Kidney (tissue), 13 donors: ENCODE measurements at regions not wholly inside any gene's neighbourhood (a gene's known extent, or its start where the extent isn't known, plus 50 kb on each side); places are given as distances from the start of the nearest gene placed in this dataset.

Experiments used
- DNase-seq, 5 donors: peaks; one replicate each; pipeline ENCODE4 v3.0.0-alpha.2; 2013 to 2020
- FAIRE-seq: peaks from 2 replicates; lab custom pipeline; 2012; peaks lifted over from hg19 to GRCh38; lab: Jason Lieb, UNC
- H3K27ac ChIP-seq, 2 donors: one replicate each; pipeline ENCODE4 v1.7.0; 2013; ENCODE audit warnings: low read depth in 2 of 2, low read length in 2 of 2, inconsistent platforms in 1 of 2
- H3K27me3 ChIP-seq: one replicate; pipeline ENCODE4 v1.7.1; 2013; ENCODE audit warnings: low read length, inconsistent platforms; ENCODE audit not compliant: control insufficient read depth, insufficient read depth
- H3K36me3 ChIP-seq, 3 donors: one replicate each; pipeline versions ENCODE4 v1.7.0 to v1.7.1; 2013; ENCODE audit warnings: low read length in 3 of 3, control low read depth in 1 of 3, inconsistent platforms in 1 of 3; ENCODE audit not compliant: insufficient read depth in 3 of 3, control insufficient read depth in 2 of 3
- H3K4me1 ChIP-seq, 3 donors: one replicate each; pipeline versions ENCODE4 v1.7.0 to v1.7.1; 2013; ENCODE audit warnings: low read length in 3 of 3, inconsistent platforms in 1 of 3, low read depth in 1 of 3; ENCODE audit not compliant: control insufficient read depth in 2 of 3, insufficient read depth in 2 of 3
- H3K4me3 ChIP-seq, 3 donors: one replicate each; pipeline versions ENCODE4 v1.7.0 to v1.8.1; 2013; ENCODE audit warnings: low read length in 3 of 3, control low read depth in 1 of 3, inconsistent platforms in 1 of 3
- H3K9ac ChIP-seq, 3 donors: one replicate each; pipeline versions ENCODE4 v1.7.0 to v1.7.1; 2013; ENCODE audit warnings: low read length in 3 of 3, control low read depth in 1 of 3, inconsistent platforms in 1 of 3
- H3K9me3 ChIP-seq, 3 donors: one replicate each; pipeline versions ENCODE4 v1.7.0 to v1.7.1; 2013; ENCODE audit warnings: low read length in 3 of 3, control low read depth in 1 of 3, inconsistent platforms in 1 of 3; ENCODE audit not compliant: control insufficient read depth in 2 of 3, insufficient read depth in 1 of 3
- CTCF ChIP-seq: IDR thresholded peaks from 3 replicates; pipeline ENCODE4 v1.5.1; 2012; ENCODE audit warnings: mild to moderate bottlenecking, moderate library complexity, borderline replicate concordance; ENCODE audit not compliant: insufficient read depth; ENCODE audit errors: extremely low read depth
- intact Hi-C: fragments of 100-400 bp; cut with DNase I; formaldehyde crosslinking; loops from one replicate; pipeline ENCODE4 v1.11.1; 2022
- donor health status: control.
- donor health status: control.
- donor health status: control.
- donor health status: control.
- donor health status: control.
- donor health status: DM: yes; HTN: yes; CAD: no.
- donor health status: Normal renal cell carcinoma (clear cell type).

- TF ChIP-seq CTCF = no peak
- DNase-seq (peak in 2 of 5 donors; percentile 41 to 64), FAIRE-seq (no peak)
- no peaks in the 10 kb centered on the region for H3K27me3 ChIP-seq
- H3K4me1 ChIP-seq = no peaks in the 10 kb centered on the region
- intact Hi-C loops = no loop called here
- H3K4me3 ChIP-seq = no peak overlapping the region
- H3K27ac ChIP-seq = no peak overlapping the region
- no peak overlapping the region for H3K9ac ChIP-seq
- no peaks in the 10 kb centered on the region for H3K36me3 ChIP-seq
- no peaks in the 10 kb centered on the region for H3K9me3 ChIP-seq
Observed at GRCh38 chr2:16318474-16319195, 347.0 kb downstream of the CYRIA start.

DNA sequence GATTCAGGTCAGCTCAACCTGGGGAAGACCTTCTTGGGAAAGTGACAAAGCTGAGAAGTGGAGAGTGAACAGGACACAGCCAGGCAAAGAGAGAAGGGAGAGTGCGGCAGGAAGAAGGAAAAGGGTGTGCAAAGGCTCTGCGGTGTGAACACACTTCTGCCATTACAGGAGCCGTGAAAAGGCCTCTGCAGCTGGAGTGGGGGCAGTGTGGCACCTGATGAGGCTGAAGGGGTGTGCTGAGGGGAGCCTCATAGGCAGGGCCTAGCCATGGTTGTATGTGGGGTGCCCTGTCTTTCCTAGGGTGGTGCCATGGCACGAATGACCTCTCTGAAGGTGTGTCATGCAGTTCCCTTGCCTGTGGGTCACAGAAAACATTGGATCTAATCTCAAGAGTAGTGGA is 347.6 kb downstream of the CYRIA start:
- H3K4me3 ChIP-seq = no peak overlapping the region
- no peaks in the 10 kb centered on the region for H3K4me1 ChIP-seq
- no peak for TF ChIP-seq CTCF
- H3K36me3 ChIP-seq = no peaks in the 10 kb centered on the region
- DNase-seq = no peak
- no peak for FAIRE-seq
- intact Hi-C loops = no loop called here
- no peak overlapping the region for H3K9ac ChIP-seq
- no peaks in the 10 kb centered on the region for H3K27me3 ChIP-seq
- H3K9me3 ChIP-seq = no peaks in the 10 kb centered on the region
- H3K27ac ChIP-seq = no peak overlapping the region

GRCh38 chr2:16317211-16317830 is 348.3 kb downstream of the CYRIA start:
- H3K9me3 ChIP-seq = no peaks in the 10 kb centered on the region
- H3K4me3 ChIP-seq = no peak overlapping the region
- H3K27me3 ChIP-seq = no peaks in the 10 kb centered on the region
- H3K36me3 ChIP-seq = no peaks in the 10 kb centered on the region
- DNase-seq (no peak), FAIRE-seq (no peak)
- intact Hi-C loops = no loop called here
- H3K4me1 ChIP-seq = no peaks in the 10 kb centered on the region
- H3K27ac ChIP-seq = no peak overlapping the region
- no peak overlapping the region for H3K9ac ChIP-seq
- TF ChIP-seq CTCF = no peak
